Left lung (tissue), 4 donors: ENCODE measurements at regions not wholly inside any gene's neighbourhood (a gene's known extent, or its start where the extent isn't known, plus 50 kb on each side); places are given as distances from the start of the nearest gene placed in this dataset.

Source experiments
- ATAC-seq: fragments of 200-7000 bp; cut with Tn5 transposase; one replicate; pipeline ENCODE4 v1.9.1; 2020; ENCODE audit warnings: moderate library complexity
- DNase-seq, 4 donors: peaks; one replicate each; pipeline ENCODE4 v3.0.0-alpha.2; 2013 to 2020
- H3K27ac ChIP-seq, 2 donors: fragments of 200-600 bp; sonication (generic) in 1 of 2; one replicate each; pipeline versions ENCODE4 v1.5.0 to v1.8.0; 2020 to 2021
- H3K27me3 ChIP-seq, 2 donors: fragments of 200-600 bp; sonication (generic) in 1 of 2; one replicate each; pipeline versions ENCODE4 v1.5.0 to v1.8.0; 2020 to 2021
- H3K36me3 ChIP-seq, 2 donors: fragments of 200-600 bp; sonication (generic) in 1 of 2; one replicate each; pipeline versions ENCODE4 v1.5.0 to v1.8.0; 2020 to 2021
- H3K4me1 ChIP-seq, 2 donors: fragments of 200-600 bp; one replicate each; pipeline ENCODE4 v1.8.0; 2021
- H3K4me3 ChIP-seq, 2 donors: fragments of 200-600 bp; sonication (generic) in 1 of 2; one replicate each; pipeline versions ENCODE4 v1.5.0 to v1.8.0; 2020 to 2021; ENCODE audit warnings: mild to moderate bottlenecking in 1 of 2
- H3K9me3 ChIP-seq, 2 donors: fragments of 200-600 bp; sonication (generic) in 1 of 2; one replicate each; pipeline versions ENCODE4 v1.5.0 to v1.8.0; 2020 to 2021
- CTCF ChIP-seq, 2 donors: fragments of 200-600 bp; sonication (generic) in 1 of 2; IDR thresholded peaks; one replicate each; pipeline versions ENCODE4 v1.5.0 to v1.8.0; 2021; ENCODE audit warnings: antibody characterized with exemption in 2 of 2
- intact Hi-C, 2 donors: fragments of 100-400 bp; cut with DNase I; formaldehyde crosslinking; loops; one replicate each; pipeline versions ENCODE4 v1.11.2 to v1.14.2; 2022
- donor health status: DM: no; HTN: yes; CAD: no.
- donor health status: DM: no; HTN: no; CAD: no.

- no peaks in the 10 kb centered on the region for H3K9me3 ChIP-seq
- H3K4me3 ChIP-seq: no peak overlapping the region
- no peak for DNase-seq
- ATAC-seq: no peak
- no peaks in the 10 kb centered on the region for H3K27me3 ChIP-seq
- no peak overlapping the region for H3K27ac ChIP-seq
- no peak for TF ChIP-seq CTCF (IDR thresholded peaks at IDR 0.05)
- intact Hi-C loops: no loop called here
- H3K36me3 ChIP-seq: no peaks in the 10 kb centered on the region
- peaks cover 0 to 4% of the 10 kb centered on the region in 2 donors for H3K4me1 ChIP-seq
These were observed 453.1 kb downstream of the SOX6 start for GRCh38 chr11:15903246-15903645.

DNA sequence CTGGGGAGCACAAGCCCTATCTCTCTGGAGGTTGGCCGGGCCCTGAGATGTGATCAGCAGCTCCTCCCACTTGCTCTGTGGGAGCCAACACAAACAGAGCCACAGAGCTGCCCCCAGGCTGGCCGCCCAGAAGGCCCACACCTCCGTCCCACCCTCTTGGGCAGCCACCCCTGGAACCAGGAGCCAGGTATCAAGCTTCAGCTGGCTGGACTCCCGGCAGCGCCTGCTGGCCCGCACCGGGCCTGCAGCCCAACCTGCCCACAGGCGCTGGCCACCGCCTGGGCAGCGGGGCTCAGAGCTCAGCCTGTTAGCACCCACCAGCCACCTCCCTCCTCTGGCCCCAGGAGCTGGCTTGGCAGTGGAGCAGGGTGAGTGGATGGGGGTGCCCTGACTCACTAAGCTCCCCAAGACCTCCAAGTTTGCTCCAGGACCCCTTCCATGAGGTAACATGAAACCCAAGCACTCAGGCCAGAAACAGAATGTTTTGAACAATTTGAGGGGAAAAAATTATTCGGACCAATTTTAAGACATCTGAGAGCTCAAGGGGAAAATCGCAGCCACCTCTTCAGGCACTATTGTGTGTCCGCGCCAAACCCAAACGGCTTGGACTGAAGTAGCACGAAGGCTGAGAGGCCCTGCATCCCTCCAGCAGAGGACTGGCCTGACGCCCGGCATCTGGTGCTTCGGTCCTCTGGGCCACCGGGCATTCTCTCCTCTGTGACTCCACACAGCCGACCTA is 450.8 kb downstream of the SOX6 start:
- intact Hi-C loops: no loop called here
- no peak for TF ChIP-seq CTCF (IDR thresholded peaks at IDR 0.05)
- no peak overlapping the region for H3K4me3 ChIP-seq
- DNase-seq (no peak), ATAC-seq (no peak)
- no peak overlapping the region for H3K27ac ChIP-seq
- H3K27me3 ChIP-seq: no peaks in the 10 kb centered on the region
- H3K9me3 ChIP-seq: no peaks in the 10 kb centered on the region
- peaks cover 0 to 4% of the 10 kb centered on the region in 2 donors for H3K4me1 ChIP-seq
- no peaks in the 10 kb centered on the region for H3K36me3 ChIP-seq

- DNase-seq (no peak), ATAC-seq (no peak)
- H3K27me3 ChIP-seq: no peaks in the 10 kb centered on the region
- no peaks in the 10 kb centered on the region for H3K36me3 ChIP-seq
- H3K9me3 ChIP-seq: no peaks in the 10 kb centered on the region
- H3K4me3 ChIP-seq: no peak overlapping the region
- peaks cover 0 to under 1% of the 10 kb centered on the region in 2 donors for H3K4me1 ChIP-seq
- no peak overlapping the region for H3K27ac ChIP-seq
- TF ChIP-seq CTCF (IDR thresholded peaks at IDR 0.05): no peak
- intact Hi-C loops: no loop called here
These were observed 449.8 kb downstream of the SOX6 start for GRCh38 chr11:15906481-15907035.

GRCh38 chr11:15907806-15908205 is 448.5 kb downstream of the SOX6 start:
- H3K27ac ChIP-seq: no peak overlapping the region
- H3K36me3 ChIP-seq: no peaks in the 10 kb centered on the region
- ATAC-seq (no peak), DNase-seq (no peak)
- intact Hi-C loops: no loop called here
- no peak overlapping the region for H3K4me3 ChIP-seq
- no peak for TF ChIP-seq CTCF (IDR thresholded peaks at IDR 0.05)
- H3K9me3 ChIP-seq: no peaks in the 10 kb centered on the region
- H3K4me1 ChIP-seq: no peaks in the 10 kb centered on the region
- no peaks in the 10 kb centered on the region for H3K27me3 ChIP-seq

GRCh38 chr11:15909937-15910598 is 446.3 kb downstream of the SOX6 start:
- ATAC-seq (no peak), DNase-seq (no peak)
- intact Hi-C loops: no loop called here
- no peaks in the 10 kb centered on the region for H3K27me3 ChIP-seq
- no peaks in the 10 kb centered on the region for H3K9me3 ChIP-seq
- H3K36me3 ChIP-seq: no peaks in the 10 kb centered on the region
- no peak for TF ChIP-seq CTCF (IDR thresholded peaks at IDR 0.05)
- no peak overlapping the region for H3K27ac ChIP-seq
- no peak overlapping the region for H3K4me3 ChIP-seq
- no peaks in the 10 kb centered on the region for H3K4me1 ChIP-seq
